ENCODE measurements at regions not wholly inside any gene's neighbourhood (a gene's known extent, or its start where the extent isn't known, plus 50 kb on each side); places are given as distances from the start of the nearest gene placed in this dataset.

- DNase-seq: no peak
Measured at GRCh38 chr2:238985931-238986446, 138.1 kb downstream of the TWIST2 start.

DNA sequence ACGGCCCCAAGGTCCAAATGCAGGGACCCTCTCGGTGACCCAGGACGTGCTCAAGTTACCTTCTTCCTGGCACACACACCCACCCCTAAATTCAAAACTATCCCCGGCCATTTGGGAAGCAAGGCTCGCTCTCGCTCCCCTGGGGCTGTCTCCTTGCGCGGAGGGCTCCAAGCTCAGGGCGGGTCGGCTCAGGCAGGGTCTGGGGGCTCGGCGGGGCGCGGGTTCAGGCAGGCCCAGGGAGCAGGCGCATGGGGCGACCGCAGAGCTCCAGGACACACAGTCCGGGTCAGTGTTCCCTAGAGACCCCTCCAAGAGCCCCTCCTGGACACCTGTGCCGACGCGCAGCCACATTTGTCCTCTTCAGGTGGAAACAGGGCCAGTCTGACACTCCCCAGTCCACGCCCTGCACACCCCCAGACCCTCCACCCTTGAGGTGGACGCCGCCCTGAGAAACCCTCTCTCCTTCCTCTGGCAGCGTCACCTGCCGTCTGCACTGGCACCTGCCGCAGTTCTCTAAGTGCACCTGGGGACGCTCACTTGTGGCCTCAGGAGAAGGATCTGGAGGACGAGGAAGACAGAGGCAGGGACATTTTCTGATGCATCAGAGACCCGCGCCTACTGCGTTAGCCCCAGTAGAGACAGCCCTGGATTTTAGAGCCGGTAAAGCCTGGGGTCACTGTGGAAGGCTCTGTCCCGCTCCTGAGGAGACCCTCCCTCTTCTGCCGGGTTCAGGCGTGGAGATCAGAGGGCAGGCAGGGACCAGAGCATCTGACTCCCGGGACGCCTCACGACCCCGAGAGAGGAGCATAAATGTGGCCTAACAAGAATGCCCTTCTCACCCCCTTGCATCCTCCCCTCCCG lies 138.8 kb downstream of the TWIST2 start:
- DNase-seq: no peak

- DNase-seq: no peak
Measured at GRCh38 chr2:238987352-238987981, 139.6 kb downstream of the TWIST2 start.

DNA sequence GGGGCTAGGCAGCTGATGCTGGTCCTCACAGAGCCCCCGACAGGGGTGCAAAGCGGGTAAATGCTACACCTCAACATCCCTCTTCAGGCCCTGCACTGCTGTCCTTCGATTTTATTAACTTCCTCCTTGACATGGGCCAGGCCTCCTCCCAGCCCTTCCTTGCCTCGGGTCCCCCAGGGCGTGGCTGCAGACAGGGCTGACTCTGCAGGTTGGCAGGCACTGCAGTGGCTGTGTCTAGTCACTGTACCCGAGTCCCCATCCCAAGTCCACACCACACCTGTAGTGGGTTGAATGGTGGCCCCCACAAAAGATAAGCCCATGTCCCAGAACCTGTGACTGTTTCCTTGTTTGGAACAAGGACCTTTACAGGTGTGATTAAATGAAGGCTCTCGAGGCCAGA lies 140.2 kb downstream of the TWIST2 start:
- DNase-seq: no peak

- DNase-seq: no peak
Measured at GRCh38 chr2:238988752-238989151, 140.9 kb downstream of the TWIST2 start.

DNA sequence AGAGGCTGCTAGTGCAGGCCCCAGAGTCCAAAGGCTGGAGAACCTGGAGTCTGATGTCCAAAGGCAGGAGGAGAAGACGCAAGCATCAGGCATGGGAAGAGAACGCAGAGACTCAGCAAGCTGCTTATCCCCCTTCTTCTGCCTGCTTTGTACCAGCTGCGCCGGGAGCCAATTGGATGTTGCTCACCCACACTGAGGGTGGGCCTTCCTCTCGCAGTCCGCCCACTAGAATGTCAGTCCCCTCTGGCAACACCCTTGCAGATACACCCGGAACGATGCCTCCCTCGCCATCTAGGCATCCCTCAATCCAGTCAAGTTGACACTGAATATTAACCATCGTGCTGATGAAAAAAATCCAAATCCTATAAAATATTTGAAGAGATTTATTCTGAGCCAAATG lies 141.6 kb downstream of the TWIST2 start:
- no peak for DNase-seq

DNA sequence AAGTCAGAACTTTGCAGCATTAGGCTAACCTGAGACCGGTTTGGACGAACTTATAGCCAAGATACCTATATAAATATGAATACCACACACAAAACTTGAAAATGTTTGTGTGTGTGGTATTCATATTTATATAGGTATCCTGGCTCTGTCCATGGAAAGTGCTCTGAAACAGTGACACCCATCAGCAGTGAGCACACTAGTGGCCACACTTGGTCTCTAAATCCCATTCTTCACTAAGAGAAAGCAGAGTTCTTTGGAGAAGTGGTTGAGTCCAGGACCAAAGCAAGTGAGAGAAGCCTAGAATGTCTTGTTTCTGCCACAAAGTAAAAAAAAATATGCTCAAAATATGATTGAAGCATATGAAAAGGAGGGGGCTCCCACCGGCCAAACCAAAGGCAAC lies 146.5 kb downstream of the TWIST2 start:
- DNase-seq: no peak

DNA sequence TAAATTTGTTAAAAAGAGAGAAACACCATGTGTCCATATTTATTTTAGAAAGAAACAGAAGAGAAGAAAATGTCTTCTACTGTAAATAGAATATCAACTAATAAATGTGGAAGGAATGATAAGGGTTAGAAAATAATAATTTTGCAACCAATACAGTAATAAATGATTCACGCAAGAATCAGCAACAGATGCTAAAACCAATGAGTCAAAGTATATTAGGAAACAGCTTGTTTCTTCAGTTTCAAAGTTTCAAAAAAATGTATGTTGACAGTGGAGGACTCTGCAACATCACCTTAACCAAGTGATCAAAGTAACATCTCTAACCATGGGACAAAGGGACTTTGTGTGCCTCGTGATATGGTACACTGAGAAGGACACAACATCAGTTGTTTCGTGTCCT lies 147.0 kb downstream of the TWIST2 start:
- DNase-seq: no peak

DNA sequence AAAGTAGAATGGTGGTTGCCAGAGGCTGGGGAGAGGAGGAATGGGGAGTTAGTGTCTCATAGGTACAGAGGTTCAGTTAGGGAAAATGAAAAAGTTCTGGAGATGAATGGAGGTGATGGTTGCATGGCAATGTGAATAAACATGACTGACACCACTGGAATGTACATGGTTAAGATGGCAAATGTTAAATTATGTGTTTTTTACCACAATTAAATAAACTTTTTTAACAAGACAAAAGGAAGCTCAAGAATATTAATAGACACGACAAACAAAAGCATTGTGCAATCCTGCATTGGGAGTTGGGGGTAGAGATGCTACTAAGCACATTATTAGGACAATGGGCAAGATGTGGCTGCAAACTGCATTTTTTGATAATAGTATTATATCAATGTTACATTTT lies 147.7 kb downstream of the TWIST2 start:
- DNase-seq: no peak

DNA sequence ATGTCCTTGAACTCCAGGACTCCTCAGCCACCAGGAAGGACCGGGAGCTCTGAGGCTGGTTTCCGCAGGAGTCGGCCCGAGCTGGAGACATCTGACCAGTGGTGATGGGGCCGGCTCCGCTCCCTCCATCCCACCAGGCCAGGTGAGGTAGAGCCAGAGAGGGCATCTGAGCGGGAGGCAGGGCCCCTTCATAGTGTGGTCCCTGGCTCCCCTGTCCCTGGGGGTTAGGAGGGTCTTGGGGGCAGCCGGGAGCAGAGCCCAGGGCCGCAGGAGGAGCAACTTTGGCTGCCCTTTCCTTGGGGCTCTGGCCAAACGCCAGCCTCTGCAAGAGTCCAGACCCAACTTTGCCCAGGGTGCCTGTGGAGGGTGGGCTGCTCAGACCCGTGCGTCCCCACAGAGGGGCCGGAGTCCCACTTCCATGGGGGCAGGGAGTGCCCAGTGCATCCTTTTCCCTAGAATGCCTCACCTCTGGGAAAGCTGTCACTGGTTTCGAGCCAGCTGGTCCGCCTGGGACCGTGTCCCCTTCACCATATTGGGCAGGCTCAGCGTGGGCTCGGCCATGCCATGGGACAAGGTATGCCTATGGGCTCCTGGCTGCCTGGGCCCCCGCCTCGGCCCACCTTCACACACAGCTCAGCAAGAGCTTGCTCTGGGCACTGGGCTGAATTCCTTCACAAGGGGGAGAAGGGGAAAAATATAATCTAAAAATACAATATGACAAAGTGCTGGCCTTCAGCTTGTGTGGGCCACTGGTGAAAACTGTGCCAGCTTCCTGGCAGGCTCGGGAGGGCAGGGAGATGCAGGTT lies 148.6 kb downstream of the TWIST2 start:
- no peak for DNase-seq

DNA sequence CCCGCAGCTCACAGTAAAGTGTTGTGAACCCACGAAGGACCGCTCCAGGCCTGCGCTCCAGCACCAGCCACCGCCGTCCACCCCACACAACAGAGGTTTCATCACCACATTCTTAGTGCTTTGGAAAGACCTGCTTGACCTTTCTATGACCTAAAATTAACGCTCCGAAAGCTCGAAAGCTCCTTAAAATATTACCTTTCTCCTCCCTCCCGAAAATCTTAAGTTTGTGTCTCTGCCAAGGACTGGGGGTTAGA lies 149.2 kb downstream of the TWIST2 start:
- no peak for DNase-seq

GRCh38 chr2:238997684-238998083 lies 149.8 kb downstream of the TWIST2 start:
- DNase-seq: no peak

All from activated naive CD4-positive, alpha-beta T cell treated with anti-CD3 and anti-CD28 coated beads, Interleukin-2, amount 50 U/mL, for 16 hours (primary cell).